Natural killer cell treated with Interleukin-12 subunit alpha and Interleukin-12 subunit beta and Interleukin-15 and Interleukin-18, amount 100 ng/mL, for 72 hours (primary cell): ENCODE measurements at regions not wholly inside any gene's neighbourhood (a gene's known extent, or its start where the extent isn't known, plus 50 kb on each side); places are given as distances from the start of the nearest gene placed in this dataset.
"Not testable (repeated sequence)": the region's sequence is repeated elsewhere in the genome, so short reads cannot be mapped to it uniquely, and the experiment has no call there.

ENCODE experiments used
- ATAC-seq, 2 donors: fragments of 150-1000 bp; cut with Tn5 transposase in 1 of 2; sonication (Bioruptor Pico), chemical (Tn5 transposase) in 1 of 2; 2 replicates each; pipeline ENCODE4 v1.10.0; 2021
- DNase-seq: peaks from one replicate; pipeline ENCODE4 v3.0.0; 2022; ENCODE audit warnings: low spot score
- H3K27ac Mint-ChIP-seq, 2 donors: 1 replicate in 1 of 2; 2 replicates in 1 of 2; pipeline ENCODE4 v1.8.0; 2022; ENCODE audit warnings: mixed read lengths in 2 of 2, mild to moderate bottlenecking in 1 of 2, moderate library complexity in 1 of 2
- H3K27me3 Mint-ChIP-seq, 2 donors: 1 replicate in 1 of 2; 2 replicates in 1 of 2; pipeline ENCODE4 v1.8.0; 2022; ENCODE audit warnings: mixed read lengths in 2 of 2
- H3K36me3 Mint-ChIP-seq: one replicate; pipeline ENCODE4 v1.8.0; 2022; ENCODE audit warnings: mixed read lengths
- H3K4me1 Mint-ChIP-seq, 2 donors: 1 replicate in 1 of 2; 2 replicates in 1 of 2; pipeline ENCODE4 v1.8.0; 2022; ENCODE audit warnings: low read depth in 2 of 2, mixed read lengths in 2 of 2, mild to moderate bottlenecking in 1 of 2
- H3K4me3 Mint-ChIP-seq: one replicate; pipeline ENCODE4 v1.8.0; 2022; ENCODE audit warnings: mixed read lengths
- H3K9me3 Mint-ChIP-seq: 2 replicates; pipeline ENCODE4 v1.8.0; 2022; ENCODE audit warnings: mixed read lengths

GRCh38 chr6:4487538-4487937 is 288.7 kb upstream of the CDYL start:
- Mint-ChIP-seq H3K9me3 (peaks cover 12% of the 10 kb centered on the region), H3K36me3 (peaks cover 21% of the 10 kb centered on the region), H3K4me3 (no peak overlapping the region), H3K27me3 (peaks cover 0 to 5% of the 10 kb centered on the region in 2 donors), H3K4me1 (no peaks in the 10 kb centered on the region), H3K27ac (no peak overlapping the region)
- no peak for ATAC-seq
- no peak for DNase-seq

GRCh38 chr6:4486568-4487315 is 289.5 kb upstream of the CDYL start:
- DNase-seq = no peak
- H3K36me3 Mint-ChIP-seq = peaks cover 21% of the 10 kb centered on the region

GRCh38 chr6:4485735-4486134 is 290.5 kb upstream of the CDYL start:
- Mint-ChIP-seq H3K36me3 (peaks cover 21% of the 10 kb centered on the region), H3K9me3 (peaks cover 12% of the 10 kb centered on the region), H3K27ac (no peak overlapping the region), H3K4me3 (no peak overlapping the region), H3K4me1 (no peaks in the 10 kb centered on the region), H3K27me3 (peaks cover 0 to 5% of the 10 kb centered on the region in 2 donors)
- ATAC-seq = no peak
- no peak for DNase-seq

More at GRCh38 chr6:4486568-4487315, 289.5 kb upstream of the CDYL start:
- Mint-ChIP-seq H3K27me3 (peaks cover 0 to 5% of the 10 kb centered on the region in 2 donors), H3K4me3 (no peak overlapping the region), H3K27ac (no peak overlapping the region), H3K9me3 (peaks cover 12% of the 10 kb centered on the region), H3K4me1 (no peaks in the 10 kb centered on the region)
- ATAC-seq = no peak

GRCh38 chr6:4482461-4482860 is 293.7 kb upstream of the CDYL start:
- Mint-ChIP-seq H3K4me3 (no peak overlapping the region), H3K9me3 (peaks cover under 1% of the 10 kb centered on the region), H3K27me3 (peaks cover 16 to 20% of the 10 kb centered on the region in 2 donors), H3K4me1 (no peaks in the 10 kb centered on the region), H3K27ac (no peak overlapping the region), H3K36me3 (peaks cover 2% of the 10 kb centered on the region)
- ATAC-seq = no peak
- DNase-seq = no peak

- no peaks in the 10 kb centered on the region for H3K4me1 Mint-ChIP-seq
- no peak overlapping the region for H3K27ac Mint-ChIP-seq
- no peak overlapping the region for H3K4me3 Mint-ChIP-seq
- no peaks in the 10 kb centered on the region for H3K9me3 Mint-ChIP-seq
- ATAC-seq (no peak), DNase-seq (no peak)
- H3K27me3 Mint-ChIP-seq = peaks cover 29 to 30% of the 10 kb centered on the region in 2 donors
- no peaks in the 10 kb centered on the region for H3K36me3 Mint-ChIP-seq
These were observed 295.1 kb upstream of the CDYL start for GRCh38 chr6:4480788-4481735.

- ATAC-seq (no peak), DNase-seq (no peak)
- Mint-ChIP-seq H3K4me3 (no peak overlapping the region), H3K9me3 (no peaks in the 10 kb centered on the region), H3K27me3 (peaks cover 27 to 30% of the 10 kb centered on the region in 2 donors), H3K27ac (no peak overlapping the region), H3K4me1 (no peaks in the 10 kb centered on the region), H3K36me3 (peaks cover 1% of the 10 kb centered on the region)
These were observed 298.1 kb upstream of the CDYL start for GRCh38 chr6:4478098-4478497.

GRCh38 chr6:4474810-4475209 is 301.4 kb upstream of the CDYL start:
- Mint-ChIP-seq H3K4me1 (no peaks in the 10 kb centered on the region), H3K27ac (no peak overlapping the region), H3K36me3 (peaks cover 24% of the 10 kb centered on the region), H3K4me3 (no peak overlapping the region), H3K27me3 (peaks cover 21 to 23% of the 10 kb centered on the region in 2 donors), H3K9me3 (peaks cover 11% of the 10 kb centered on the region)
- ATAC-seq (no peak), DNase-seq (no peak)

- Mint-ChIP-seq H3K4me1 (no peaks in the 10 kb centered on the region), H3K9me3 (peaks cover 11% of the 10 kb centered on the region), H3K27ac (no peak overlapping the region), H3K36me3 (peaks cover 24% of the 10 kb centered on the region), H3K4me3 (no peak overlapping the region), H3K27me3 (peaks cover 18 to 19% of the 10 kb centered on the region in 2 donors)
- no peak for DNase-seq
- no peak for ATAC-seq
These were observed 303.1 kb upstream of the CDYL start for GRCh38 chr6:4472969-4473642.

- H3K9me3 Mint-ChIP-seq = peaks cover 11% of the 10 kb centered on the region
- no peak for ATAC-seq
- no peak for DNase-seq
- H3K36me3 Mint-ChIP-seq = peaks cover 24% of the 10 kb centered on the region
- peaks cover 12 to 15% of the 10 kb centered on the region in 2 donors for H3K27me3 Mint-ChIP-seq
- no peaks in the 10 kb centered on the region for H3K4me1 Mint-ChIP-seq
- no peak overlapping the region for H3K4me3 Mint-ChIP-seq
- no peak overlapping the region for H3K27ac Mint-ChIP-seq
These were observed 304.0 kb upstream of the CDYL start for GRCh38 chr6:4472222-4472621.

GRCh38 chr6:4471515-4471914 is 304.7 kb upstream of the CDYL start:
- H3K4me3 Mint-ChIP-seq, ATAC-seq, H3K27ac Mint-ChIP-seq, H3K4me1 Mint-ChIP-seq, DNase-seq: not testable (repeated sequence)
- Mint-ChIP-seq H3K9me3 (peaks cover 11% of the 10 kb centered on the region), H3K36me3 (peaks cover 24% of the 10 kb centered on the region), H3K27me3 (peaks cover 8 to 15% of the 10 kb centered on the region in 2 donors)

- no peak overlapping the region for H3K4me3 Mint-ChIP-seq
- H3K27ac Mint-ChIP-seq = no peak overlapping the region
- peaks cover 3 to 11% of the 10 kb centered on the region in 2 donors for H3K27me3 Mint-ChIP-seq
- H3K9me3 Mint-ChIP-seq = peaks cover 11% of the 10 kb centered on the region
- H3K36me3 Mint-ChIP-seq = peaks cover 24% of the 10 kb centered on the region
- no peak for ATAC-seq
- H3K4me1 Mint-ChIP-seq = no peaks in the 10 kb centered on the region
- DNase-seq = no peak
These were observed 305.4 kb upstream of the CDYL start for GRCh38 chr6:4470698-4471210.

- Mint-ChIP-seq H3K36me3 (peaks cover 16% of the 10 kb centered on the region), H3K27me3 (peaks cover 5 to 22% of the 10 kb centered on the region in 2 donors), H3K9me3 (peaks cover 5% of the 10 kb centered on the region), H3K27ac (no peak overlapping the region), H3K4me1 (no peaks in the 10 kb centered on the region), H3K4me3 (no peak overlapping the region)
- DNase-seq (no peak), ATAC-seq (no peak)
These were observed 309.3 kb upstream of the CDYL start for GRCh38 chr6:4466769-4467480.

GRCh38 chr6:4466261-4466660 is 309.9 kb upstream of the CDYL start:
- H3K27ac Mint-ChIP-seq = no peak overlapping the region
- no peak for ATAC-seq
- peaks cover 5 to 22% of the 10 kb centered on the region in 2 donors for H3K27me3 Mint-ChIP-seq
- no peak overlapping the region for H3K4me3 Mint-ChIP-seq
- H3K4me1 Mint-ChIP-seq = no peaks in the 10 kb centered on the region
- peaks cover 2% of the 10 kb centered on the region for H3K9me3 Mint-ChIP-seq
- peaks cover 9% of the 10 kb centered on the region for H3K36me3 Mint-ChIP-seq
- DNase-seq = no peak
